ENCODE measurements at regions not wholly inside any gene's neighbourhood (a gene's known extent, or its start where the extent isn't known, plus 50 kb on each side); places are given as distances from the start of the nearest gene placed in this dataset.
"Not testable (repeated sequence)": the region's sequence is repeated elsewhere in the genome, so short reads cannot be mapped to it uniquely, and the experiment has no call there.

GRCh38 chr5:71384706-71385105, 70.7 kb upstream of the BDP1 start:
- H3K18ac ChIP-seq (ENCODE audit: insufficient read length, low read depth, low read length) = no peak overlapping the region
- H4K20me1 ChIP-seq (ENCODE audit: control insufficient read depth, insufficient read depth, insufficient read length) = no peaks in the 10 kb centered on the region
- no peaks in the 10 kb centered on the region for H3K4me1 ChIP-seq (ENCODE audit: insufficient read depth, low read length)
- no peaks in the 10 kb centered on the region for H3K9me3 ChIP-seq (ENCODE audit: control insufficient read depth, low read depth, low read length)
- no peaks in the 10 kb centered on the region for H3K79me1 ChIP-seq (ENCODE audit: insufficient read depth, low read depth, low read length, poor library complexity, severe bottlenecking)
- no peak overlapping the region for H2BK15ac ChIP-seq (ENCODE audit: low read depth, low read length)
- no peak for TF ChIP-seq CTCF (conservative IDR thresholded peaks at IDR 0.05)
- H3K79me2 ChIP-seq (ENCODE audit: insufficient read depth, low read length) = no peaks in the 10 kb centered on the region
- no peak overlapping the region for H3K23ac ChIP-seq (ENCODE audit: insufficient read length, low read depth, low read length)
- no peak overlapping the region for H2BK20ac ChIP-seq (ENCODE audit: low read depth, low read length, poor library complexity, severe bottlenecking)
- H3K23me2 ChIP-seq (ENCODE audit: insufficient read length, low read depth, low read length, poor library complexity, severe bottlenecking) = no peaks in the 10 kb centered on the region
- H2BK12ac ChIP-seq (ENCODE audit: insufficient read length, low read depth, low read length) = no peak overlapping the region
- Mint-ChIP-seq H3K9me3 (no peaks in the 10 kb centered on the region; a peak in 1 of 5 replicates), H3K4me1 (0 out of 4 replicates have a peak, but pooled peaks cover 0 to 2% of the 10 kb centered on the region in 2 experiments), H3K4me3 (no peak overlapping the region), H3K36me3 (ENCODE audit: insufficient read depth in 1 of 3, low read depth in 3 of 3) (no peaks in the 10 kb centered on the region), H3K27ac (no peak overlapping the region), H3K27me3 (ENCODE audit: low read depth) (no peaks in the 10 kb centered on the region; the same call in 1 of the 2 replicates)
- no peak overlapping the region for H3K14ac ChIP-seq (ENCODE audit: insufficient read depth, low read length)
- H3K27me3 ChIP-seq (ENCODE audit: insufficient read depth, low read length) = no peaks in the 10 kb centered on the region
- DNase-seq = no peak
- no peak overlapping the region for H4K91ac ChIP-seq (ENCODE audit: insufficient read length, low read depth, low read length)
- no peak overlapping the region for H3K56ac ChIP-seq (ENCODE audit: insufficient read length, low read depth, low read length)
- no peak overlapping the region for H3K4me2 ChIP-seq (ENCODE audit: insufficient read depth, insufficient read length, low read length)
- H2BK5ac ChIP-seq (ENCODE audit: insufficient read length, low read length) = no peak overlapping the region
- H3K4ac ChIP-seq (ENCODE audit: low read depth, low read length) = no peak overlapping the region
- H3T11ph ChIP-seq (ENCODE audit: low read length) = no peak overlapping the region
- H3K27ac ChIP-seq (ENCODE audit: insufficient read length, low read depth, low read length) = no peak overlapping the region
- H3K9ac ChIP-seq (ENCODE audit: extremely low read depth, insufficient read length, low read length) = no peak overlapping the region
- no CpG with 5 or more reads among the region's 1 CpG for WGBS (ENCODE audit: extremely low coverage, insufficient read length, low lambda C conversion rate)
- H2BK120ac ChIP-seq (ENCODE audit: low read depth, low read length, poor library complexity, severe bottlenecking) = no peak overlapping the region
- no peak overlapping the region for H2AK5ac ChIP-seq (ENCODE audit: insufficient read length, low read length)
- H4K5ac ChIP-seq (ENCODE audit: insufficient read length, low read depth, low read length) = no peak overlapping the region
- no peak overlapping the region for H2AFZ ChIP-seq (ENCODE audit: low read length)
- no peak overlapping the region for H4K8ac ChIP-seq (replicated peaks; ENCODE audit: insufficient read length, low read depth, low read length)

- not testable (repeated sequence) for H2BK12ac ChIP-seq (ENCODE audit: insufficient read length, low read depth, low read length); H3K4me1 ChIP-seq (ENCODE audit: insufficient read depth, low read length); H2AK5ac ChIP-seq (ENCODE audit: insufficient read length, low read length); H2BK20ac ChIP-seq (ENCODE audit: low read depth, low read length, poor library complexity, severe bottlenecking); H2BK120ac ChIP-seq (ENCODE audit: low read depth, low read length, poor library complexity, severe bottlenecking); H3K9me3 Mint-ChIP-seq; H3K14ac ChIP-seq (ENCODE audit: insufficient read depth, low read length); H3K9me3 ChIP-seq (ENCODE audit: control insufficient read depth, low read depth, low read length); H3K18ac ChIP-seq (ENCODE audit: insufficient read length, low read depth, low read length); H4K8ac ChIP-seq (replicated peaks; ENCODE audit: insufficient read length, low read depth, low read length); H3K79me2 ChIP-seq (ENCODE audit: insufficient read depth, low read length); H4K5ac ChIP-seq (ENCODE audit: insufficient read length, low read depth, low read length); H3K27me3 ChIP-seq (ENCODE audit: insufficient read depth, low read length); H3K4me2 ChIP-seq (ENCODE audit: insufficient read depth, insufficient read length, low read length); H2BK5ac ChIP-seq (ENCODE audit: insufficient read length, low read length); H3K4me1 Mint-ChIP-seq; H3K56ac ChIP-seq (ENCODE audit: insufficient read length, low read depth, low read length); H4K20me1 ChIP-seq (ENCODE audit: control insufficient read depth, insufficient read depth, insufficient read length); H3K36me3 Mint-ChIP-seq (ENCODE audit: insufficient read depth in 1 of 3, low read depth in 3 of 3); H3T11ph ChIP-seq (ENCODE audit: low read length); H3K23me2 ChIP-seq (ENCODE audit: insufficient read length, low read depth, low read length, poor library complexity, severe bottlenecking); H3K27ac ChIP-seq (ENCODE audit: insufficient read length, low read depth, low read length); H3K9ac ChIP-seq (ENCODE audit: extremely low read depth, insufficient read length, low read length); H2AFZ ChIP-seq (ENCODE audit: low read length); H4K91ac ChIP-seq (ENCODE audit: insufficient read length, low read depth, low read length); H3K79me1 ChIP-seq (ENCODE audit: insufficient read depth, low read depth, low read length, poor library complexity, severe bottlenecking); H3K4ac ChIP-seq (ENCODE audit: low read depth, low read length); H3K27me3 Mint-ChIP-seq (ENCODE audit: low read depth); H2BK15ac ChIP-seq (ENCODE audit: low read depth, low read length); DNase-seq; H3K4me3 Mint-ChIP-seq; H3K23ac ChIP-seq (ENCODE audit: insufficient read length, low read depth, low read length)
- H3K27ac Mint-ChIP-seq = peak overlapping the region in 1 of 3 experiments; percentile 56; a peak in 1 of 7 replicates
- no CpG with 5 or more reads among the region's 9 CpGs for WGBS (ENCODE audit: extremely low coverage, insufficient read length, low lambda C conversion rate)
Observed at GRCh38 chr5:71385208-71385607, 70.2 kb upstream of the BDP1 start.
